GM21526 (cell line): ENCODE measurements at regions not wholly inside any gene's neighbourhood (a gene's known extent, or its start where the extent isn't known, plus 50 kb on each side); places are given as distances from the start of the nearest gene placed in this dataset.

Experiments used
- ATAC-seq: cut with Tn5 transposase; IDR thresholded peaks from one replicate; pipeline ENCODE4 v1.9.1; 2021; ENCODE audit warnings: moderate library complexity; ENCODE audit not compliant: unreplicated experiment, low FRiP score

- no peak for ATAC-seq
These were observed 234.7 kb upstream of the ADGRB3 start for GRCh38 chr6:68400396-68400795.

- no peak for ATAC-seq
These were observed 243.1 kb upstream of the ADGRB3 start for GRCh38 chr6:68391953-68392352.

GRCh38 chr6:68372991-68373390 is 262.1 kb upstream of the ADGRB3 start:
- no peak for ATAC-seq

DNA sequence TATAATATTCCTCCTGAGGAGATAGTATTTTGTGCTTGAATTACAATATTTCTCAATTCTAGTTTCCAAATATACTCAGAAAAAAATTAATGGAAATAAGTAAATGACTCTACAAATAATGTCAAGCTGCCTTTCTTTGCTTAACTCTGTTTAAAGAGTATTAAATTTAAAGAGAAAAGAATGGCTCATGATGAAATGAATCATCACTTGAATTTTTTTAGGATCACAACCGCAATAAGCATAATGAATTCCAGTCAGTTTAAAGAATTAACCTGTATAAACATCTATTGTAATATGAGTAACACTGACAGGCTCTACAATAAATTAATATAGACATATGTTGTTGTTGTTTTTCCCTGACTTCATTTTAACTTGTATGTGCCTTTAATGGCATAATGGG is 266.2 kb upstream of the ADGRB3 start:
- ATAC-seq: no peak

- no peak for ATAC-seq
These were observed 270.7 kb upstream of the ADGRB3 start for GRCh38 chr6:68364271-68364805.

GRCh38 chr6:68343901-68344300 is 291.2 kb upstream of the ADGRB3 start:
- ATAC-seq: no peak

DNA sequence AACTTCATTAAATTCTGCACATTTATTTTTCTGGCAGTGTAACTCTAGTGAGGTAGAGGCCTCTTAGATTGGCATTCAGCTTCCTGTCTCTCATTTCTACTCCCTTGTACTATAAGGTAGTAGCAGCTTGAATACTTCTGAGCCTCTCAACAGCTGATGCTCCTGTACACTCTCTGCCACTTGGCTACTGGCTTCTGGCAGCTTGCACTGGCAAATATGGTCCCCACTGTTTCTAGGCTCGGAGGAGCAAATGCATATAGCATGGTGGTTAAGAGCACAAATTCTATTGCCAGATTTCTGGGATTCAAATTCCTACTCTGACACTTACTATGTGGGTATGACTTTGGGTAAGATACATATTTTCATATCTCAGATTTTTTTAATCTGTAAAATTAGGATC is 292.8 kb upstream of the ADGRB3 start:
- ATAC-seq: no peak

- ATAC-seq: no peak
These were observed 295.5 kb upstream of the ADGRB3 start for GRCh38 chr6:68339488-68340131.

DNA sequence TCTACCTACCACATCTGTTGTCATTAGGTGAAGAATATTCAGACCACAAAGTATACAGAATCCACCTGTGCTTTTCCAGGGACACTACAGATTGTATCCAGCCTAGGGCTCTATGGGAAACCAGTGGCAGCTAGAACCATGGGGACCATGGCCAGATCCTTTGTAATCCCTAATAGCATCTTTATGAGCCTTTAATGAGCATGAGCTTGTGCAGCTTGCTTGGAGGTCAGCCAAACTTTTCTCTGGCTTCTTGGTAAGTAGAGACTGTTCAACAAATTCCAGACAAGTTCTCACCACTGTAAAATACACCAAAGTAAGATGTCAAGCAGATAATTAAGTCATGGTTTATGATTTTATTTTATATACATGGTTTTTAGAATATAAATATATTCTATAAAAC is 301.6 kb upstream of the ADGRB3 start:
- no peak for ATAC-seq

GRCh38 chr6:68328156-68328555 is 306.9 kb upstream of the ADGRB3 start:
- ATAC-seq: no peak

DNA sequence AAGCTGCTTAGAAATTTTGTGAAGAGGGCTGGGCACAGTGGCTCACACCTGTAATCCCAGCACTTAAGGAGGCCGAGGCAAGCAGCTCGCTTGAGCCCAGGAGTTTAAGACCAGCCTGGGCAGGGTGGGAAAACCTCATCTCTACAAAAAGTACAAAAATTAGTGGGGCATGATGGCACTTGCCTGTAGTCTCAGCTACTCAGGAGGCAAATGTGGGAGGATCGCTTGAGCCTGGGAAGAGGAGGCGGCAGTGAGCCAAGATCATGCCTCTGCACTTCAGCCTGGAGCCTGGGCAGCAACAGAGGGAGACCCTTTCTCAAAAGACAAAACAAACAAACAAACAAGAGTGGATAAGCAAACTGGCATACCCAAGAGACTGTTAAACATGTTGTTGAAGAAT is 308.3 kb upstream of the ADGRB3 start:
- no peak for ATAC-seq

DNA sequence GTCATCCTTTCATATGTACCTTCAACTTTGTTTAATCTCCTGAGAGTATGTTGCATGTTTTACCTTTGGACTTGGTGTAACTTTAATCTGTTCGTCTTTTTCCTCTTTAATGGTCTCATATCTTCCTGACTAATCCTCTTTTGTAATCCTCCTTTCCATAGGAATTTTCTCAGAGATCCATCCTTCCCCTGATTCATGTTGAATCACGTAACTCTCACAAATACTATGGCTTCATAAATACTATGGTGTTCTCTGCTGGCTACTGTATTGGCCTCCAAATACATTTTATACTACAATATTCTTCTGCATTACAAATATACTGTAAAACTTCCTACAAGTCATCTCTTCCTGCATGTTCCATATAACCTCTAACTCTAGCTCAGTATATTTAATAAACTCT is 317.7 kb upstream of the ADGRB3 start:
- ATAC-seq: no peak

DNA sequence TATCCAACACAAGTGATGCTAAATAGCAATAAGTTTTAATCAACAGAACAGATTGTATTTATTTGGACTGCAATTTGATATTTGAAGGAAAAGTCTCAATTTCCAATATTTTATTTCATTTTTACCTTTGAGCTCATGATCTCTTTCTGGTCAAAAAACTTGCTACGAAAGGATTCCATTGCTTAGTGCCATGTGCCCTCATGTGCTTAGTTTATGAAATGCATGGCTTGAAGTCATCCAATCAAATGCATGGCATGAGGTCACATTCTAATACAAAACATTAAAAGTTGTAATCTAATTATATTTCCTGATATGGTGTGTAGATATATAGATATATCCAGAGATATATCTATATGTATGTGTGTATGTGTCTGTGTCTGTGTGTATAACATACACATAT is 321.2 kb upstream of the ADGRB3 start:
- no peak for ATAC-seq

- no peak for ATAC-seq
These were observed 327.8 kb upstream of the ADGRB3 start for GRCh38 chr6:68307301-68307700.

DNA sequence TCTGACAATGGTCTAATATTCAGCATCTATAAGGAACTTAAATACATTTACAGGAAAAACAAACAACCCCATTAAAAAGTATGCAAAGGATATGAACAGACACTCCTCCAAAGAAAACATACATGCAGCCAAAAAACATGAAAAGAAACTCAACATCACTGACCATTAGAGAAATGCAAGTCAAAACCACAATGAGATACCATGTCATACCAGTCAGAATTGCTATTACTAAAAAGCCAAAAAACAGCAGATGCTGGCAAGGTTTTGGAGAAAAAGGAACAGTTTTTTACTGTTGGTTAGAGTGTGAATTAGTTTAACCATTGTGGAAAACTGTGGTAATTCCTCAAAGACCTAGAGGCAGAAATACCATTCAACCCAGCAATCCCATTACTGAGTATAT is 339.0 kb upstream of the ADGRB3 start:
- no peak for ATAC-seq

DNA sequence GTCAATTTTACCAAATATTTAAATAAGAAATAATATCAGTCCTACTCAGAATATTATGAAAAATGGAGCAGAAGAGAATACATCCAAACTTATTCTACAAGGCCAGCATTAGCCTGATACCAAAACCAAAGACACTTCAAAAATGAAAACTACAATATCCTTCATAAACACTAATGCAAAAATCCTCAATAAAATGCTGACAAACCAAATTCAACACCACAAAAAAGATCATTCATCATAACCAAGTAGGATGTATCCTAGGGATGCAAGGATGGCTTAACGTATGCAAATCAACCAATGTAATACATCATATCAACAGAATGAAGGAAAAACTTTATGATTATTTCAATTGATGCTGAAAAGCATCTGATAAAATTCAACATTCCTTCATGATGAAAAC is 352.4 kb upstream of the ADGRB3 start:
- no peak for ATAC-seq

DNA sequence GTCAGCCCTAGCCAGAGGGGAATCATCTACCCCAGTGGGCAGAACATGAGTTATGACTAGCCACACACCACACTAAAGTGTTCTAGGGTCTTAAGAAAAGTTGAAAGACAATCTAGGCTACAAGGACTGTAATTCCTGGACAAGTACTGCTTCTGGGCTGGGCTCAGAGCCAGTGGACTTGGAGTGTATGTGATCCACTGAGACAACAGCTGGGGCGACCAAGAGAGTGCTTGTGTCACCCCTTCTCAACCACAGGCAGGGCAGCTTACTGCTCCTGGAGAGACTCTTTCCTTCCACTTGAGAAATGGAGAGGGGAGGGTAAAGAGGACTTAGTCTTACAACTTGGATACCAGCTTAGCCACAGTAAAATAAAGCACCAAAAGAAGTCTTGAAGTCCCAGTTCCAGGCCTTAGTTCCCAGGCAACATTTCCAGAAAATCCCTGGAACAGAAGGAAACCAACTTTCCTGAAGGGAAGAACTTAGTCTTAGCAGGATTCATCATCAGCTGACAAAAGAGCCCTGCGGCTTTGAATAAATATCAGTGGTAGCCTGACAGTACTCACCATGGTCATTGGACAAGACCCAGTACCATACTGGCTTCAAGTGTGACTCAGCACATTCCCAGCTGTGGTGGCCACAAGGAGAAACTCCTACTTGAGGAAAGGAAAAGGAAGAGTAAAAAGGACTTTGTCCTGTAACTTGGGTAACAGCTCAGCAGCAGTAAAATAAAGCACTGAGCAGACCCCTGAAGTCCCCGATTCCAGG is 355.1 kb upstream of the ADGRB3 start:
- ATAC-seq: no peak

DNA sequence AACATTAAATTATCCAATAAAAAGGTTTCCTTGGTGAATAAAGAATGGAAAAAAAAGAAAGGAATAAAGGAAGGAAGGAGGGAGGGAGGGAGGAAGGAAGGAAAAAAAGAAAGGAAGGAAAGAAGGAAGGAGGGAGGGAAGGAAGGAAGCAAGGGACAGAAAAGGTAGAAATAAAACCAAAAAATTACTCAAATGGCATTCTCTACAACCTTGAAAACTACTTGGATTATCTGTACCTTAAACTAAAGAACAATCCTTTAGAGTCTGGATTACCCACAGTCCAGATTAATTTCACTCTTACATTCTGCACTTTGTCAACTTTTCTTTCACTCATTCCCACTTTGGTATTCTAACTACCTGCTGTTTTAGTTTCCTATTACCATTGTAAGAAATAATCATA is 361.8 kb upstream of the ADGRB3 start:
- ATAC-seq: no peak

GRCh38 chr6:68256391-68256790 is 378.7 kb upstream of the ADGRB3 start:
- no peak for ATAC-seq

DNA sequence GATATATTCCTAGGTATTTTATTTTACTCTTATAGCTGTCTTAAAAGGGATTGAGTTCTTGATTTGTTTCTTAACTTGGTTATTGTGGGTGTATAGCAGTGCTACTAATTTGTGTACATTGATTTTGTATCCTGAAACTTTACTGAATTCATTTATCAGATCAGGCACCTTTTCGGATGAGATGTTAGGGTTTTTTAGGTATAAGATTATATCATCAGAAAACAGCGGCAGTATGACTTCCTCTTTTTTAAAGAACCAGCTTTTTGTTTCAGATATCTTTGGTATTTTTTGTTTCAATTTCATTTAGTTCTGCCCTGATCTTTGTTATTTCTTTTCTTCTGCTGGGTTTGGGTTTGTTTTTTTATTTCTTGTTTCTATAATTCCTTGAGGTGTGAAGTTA is 382.4 kb upstream of the ADGRB3 start:
- ATAC-seq: no peak

DNA sequence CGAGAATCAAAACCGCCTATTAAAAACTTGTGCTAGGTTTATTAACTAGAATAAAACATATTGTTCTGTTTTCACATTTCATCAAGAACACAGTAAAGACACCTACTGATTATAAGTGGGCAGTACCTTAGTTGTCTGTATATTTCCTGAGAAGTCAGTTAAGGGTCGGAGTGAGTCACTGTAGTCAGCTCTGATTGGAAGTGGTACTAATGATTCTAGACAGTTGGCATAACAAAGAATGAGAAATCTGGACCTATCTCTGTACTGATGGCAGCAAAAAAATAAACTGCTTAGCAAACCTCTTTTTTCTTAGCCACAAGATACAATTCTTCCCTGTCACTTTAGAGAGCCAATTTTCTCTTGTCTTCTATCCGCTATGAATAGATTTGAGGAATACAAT is 387.3 kb upstream of the ADGRB3 start:
- ATAC-seq: no peak

- no peak for ATAC-seq
These were observed 394.4 kb upstream of the ADGRB3 start for GRCh38 chr6:68240726-68241125.
